Astrocyte (in vitro differentiated cells and primary cell): ENCODE measurements at regions not wholly inside any gene's neighbourhood (a gene's known extent, or its start where the extent isn't known, plus 50 kb on each side); places are given as distances from the start of the nearest gene placed in this dataset.

Experiments
- DNase-seq: peaks from one replicate; pipeline ENCODE4 v3.0.0-alpha.2; 2010; ENCODE audit warnings: low read depth
- FAIRE-seq: peaks from 2 replicates; lab custom pipeline; 2011; peaks lifted over from hg19 to GRCh38; lab: Jason Lieb, UNC
- H2AFZ ChIP-seq: 2 replicates; pipeline ENCODE4 v1.6.0; 2012; ENCODE audit warnings: low read depth, low read length, inconsistent platforms
- H3K27ac ChIP-seq: 2 replicates; pipeline ENCODE4 v1.5.1; 2011; ENCODE audit warnings: low read depth, low read length, inconsistent platforms
- H3K27me3 ChIP-seq: 2 replicates; pipeline ENCODE4 v1.6.0; 2011; ENCODE audit warnings: low read length, inconsistent platforms; ENCODE audit not compliant: insufficient read depth
- H3K36me3 ChIP-seq: 2 replicates; pipeline ENCODE4 v1.5.1; 2011; ENCODE audit warnings: low read length, inconsistent platforms; ENCODE audit not compliant: insufficient read depth
- H3K4me1 ChIP-seq: 2 replicates; pipeline ENCODE4 v1.5.1; 2011; ENCODE audit warnings: low read length, inconsistent platforms; ENCODE audit not compliant: insufficient read depth
- H3K4me2 ChIP-seq: 2 replicates; pipeline ENCODE4 v1.6.0; 2012; ENCODE audit warnings: low read length, inconsistent platforms
- H3K4me3 ChIP-seq: 2 replicates; pipeline ENCODE4 v1.5.1; 2011; ENCODE audit warnings: low read depth, mild to moderate bottlenecking, low read length, inconsistent platforms; ENCODE audit not compliant: insufficient read depth
- H3K79me2 ChIP-seq: 2 replicates; pipeline ENCODE4 v1.6.0; 2012; ENCODE audit warnings: mild to moderate bottlenecking, low read length, inconsistent platforms; ENCODE audit not compliant: insufficient read depth
- H3K9ac ChIP-seq: 2 replicates; pipeline ENCODE4 v1.6.0; 2012; ENCODE audit warnings: mild to moderate bottlenecking, low read length, inconsistent platforms
- H3K9me3 ChIP-seq: 2 replicates; pipeline ENCODE4 v1.5.1; 2012; ENCODE audit warnings: low read depth, mild to moderate bottlenecking, low read length, inconsistent platforms; ENCODE audit not compliant: insufficient read depth
- H4K20me1 ChIP-seq: 2 replicates; pipeline ENCODE4 v1.6.0; 2012; ENCODE audit warnings: low read length, inconsistent platforms; ENCODE audit not compliant: insufficient read depth
- H3K27ac Mint-ChIP-seq: one replicate; pipeline ENCODE4 v1.8.0; 2021; ENCODE audit warnings: mild to moderate bottlenecking, mixed read lengths; ENCODE audit not compliant: unreplicated experiment
- H3K27me3 Mint-ChIP-seq: one replicate; pipeline ENCODE4 v1.8.0; 2021; ENCODE audit warnings: low read depth, mixed read lengths; ENCODE audit not compliant: unreplicated experiment
- H3K36me3 Mint-ChIP-seq: one replicate; pipeline ENCODE4 v1.8.0; 2021; ENCODE audit warnings: low read depth, mixed read lengths; ENCODE audit not compliant: unreplicated experiment
- H3K4me1 Mint-ChIP-seq: one replicate; pipeline ENCODE4 v1.8.0; 2021; ENCODE audit warnings: low read depth, mixed read lengths; ENCODE audit not compliant: unreplicated experiment
- H3K4me3 Mint-ChIP-seq: one replicate; pipeline ENCODE4 v1.8.0; 2021; ENCODE audit warnings: mild to moderate bottlenecking, moderate library complexity, mixed read lengths; ENCODE audit not compliant: unreplicated experiment
- H3K9me3 Mint-ChIP-seq: one replicate; pipeline ENCODE4 v1.8.0; 2021; ENCODE audit warnings: mild to moderate bottlenecking, mixed read lengths; ENCODE audit not compliant: unreplicated experiment
- EZH2 ChIP-seq: IDR thresholded peaks from 2 replicates; pipeline ENCODE4 v1.6.1; 2012; ENCODE audit warnings: mild to moderate bottlenecking, low read length, inconsistent platforms; ENCODE audit not compliant: insufficient read depth
- TF ChIP-seq, protein P1 (sequence below): IDR thresholded peaks from 2 replicates; pipeline ENCODE4 v1.5.1; 2011; ENCODE audit warnings: low read depth, mild to moderate bottlenecking, inconsistent platforms, low read length, moderate library complexity; ENCODE audit not compliant: insufficient read depth

DNA sequence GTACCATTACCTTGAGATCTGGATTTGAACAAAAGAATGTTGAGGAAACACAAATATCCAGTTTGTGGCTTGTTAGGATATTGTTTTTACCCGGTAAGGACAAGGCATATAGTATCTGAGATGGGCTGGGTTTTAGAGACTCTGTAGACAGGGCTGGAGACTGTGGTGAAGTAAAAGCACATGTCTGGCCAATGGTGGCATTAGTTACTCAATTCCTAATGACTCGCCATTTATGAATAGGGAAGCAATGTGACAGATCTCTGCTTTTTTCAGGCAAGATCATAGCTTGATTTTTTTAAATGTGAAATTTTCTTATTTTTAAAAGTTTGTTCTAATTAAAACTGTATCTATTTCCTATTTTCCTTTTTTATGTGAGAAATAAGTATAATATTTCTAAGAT, 371.1 kb upstream of the SPRY2 start:
- no peak for TF ChIP-seq EZH2
- TF ChIP-seq, protein P1, sequence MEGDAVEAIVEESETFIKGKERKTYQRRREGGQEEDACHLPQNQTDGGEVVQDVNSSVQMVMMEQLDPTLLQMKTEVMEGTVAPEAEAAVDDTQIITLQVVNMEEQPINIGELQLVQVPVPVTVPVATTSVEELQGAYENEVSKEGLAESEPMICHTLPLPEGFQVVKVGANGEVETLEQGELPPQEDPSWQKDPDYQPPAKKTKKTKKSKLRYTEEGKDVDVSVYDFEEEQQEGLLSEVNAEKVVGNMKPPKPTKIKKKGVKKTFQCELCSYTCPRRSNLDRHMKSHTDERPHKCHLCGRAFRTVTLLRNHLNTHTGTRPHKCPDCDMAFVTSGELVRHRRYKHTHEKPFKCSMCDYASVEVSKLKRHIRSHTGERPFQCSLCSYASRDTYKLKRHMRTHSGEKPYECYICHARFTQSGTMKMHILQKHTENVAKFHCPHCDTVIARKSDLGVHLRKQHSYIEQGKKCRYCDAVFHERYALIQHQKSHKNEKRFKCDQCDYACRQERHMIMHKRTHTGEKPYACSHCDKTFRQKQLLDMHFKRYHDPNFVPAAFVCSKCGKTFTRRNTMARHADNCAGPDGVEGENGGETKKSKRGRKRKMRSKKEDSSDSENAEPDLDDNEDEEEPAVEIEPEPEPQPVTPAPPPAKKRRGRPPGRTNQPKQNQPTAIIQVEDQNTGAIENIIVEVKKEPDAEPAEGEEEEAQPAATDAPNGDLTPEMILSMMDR: no peak
- no peak overlapping the region for H3K4me3 Mint-ChIP-seq
- no peaks in the 10 kb centered on the region for H3K36me3 ChIP-seq
- no peak overlapping the region for H3K27ac ChIP-seq
- no peaks in the 10 kb centered on the region for H3K27me3 Mint-ChIP-seq
- FAIRE-seq (no peak), DNase-seq (no peak)
- H3K27me3 ChIP-seq: no peaks in the 10 kb centered on the region
- H3K79me2 ChIP-seq: no peaks in the 10 kb centered on the region
- H3K9me3 ChIP-seq: no peaks in the 10 kb centered on the region
- no peaks in the 10 kb centered on the region for H4K20me1 ChIP-seq
- no peak overlapping the region for H3K9ac ChIP-seq
- H3K27ac Mint-ChIP-seq: no peak overlapping the region
- no peak overlapping the region for H3K4me2 ChIP-seq
- no peak overlapping the region for H2AFZ ChIP-seq
- no peaks in the 10 kb centered on the region for H3K4me1 ChIP-seq
- H3K36me3 Mint-ChIP-seq: no peaks in the 10 kb centered on the region
- peaks cover 6% of the 10 kb centered on the region for H3K4me1 Mint-ChIP-seq
- no peak overlapping the region for H3K4me3 ChIP-seq
- peaks cover 11% of the 10 kb centered on the region for H3K9me3 Mint-ChIP-seq

- Mint-ChIP-seq H3K36me3 (no peaks in the 10 kb centered on the region), H3K27me3 (no peaks in the 10 kb centered on the region), H3K9me3 (peaks cover 11% of the 10 kb centered on the region), H3K27ac (no peak overlapping the region), H3K4me3 (no peak overlapping the region), H3K4me1 (no peaks in the 10 kb centered on the region)
- Histone ChIP-seq H3K36me3 (no peaks in the 10 kb centered on the region), H3K4me2 (no peak overlapping the region), H3K9ac (no peak overlapping the region), H3K4me1 (no peaks in the 10 kb centered on the region), H3K9me3 (no peaks in the 10 kb centered on the region), H3K27me3 (no peaks in the 10 kb centered on the region), H3K27ac (no peak overlapping the region), H4K20me1 (no peaks in the 10 kb centered on the region), H3K79me2 (no peaks in the 10 kb centered on the region), H3K4me3 (no peak overlapping the region), H2AFZ (no peak overlapping the region)
- FAIRE-seq (no peak), DNase-seq (no peak)
- TF ChIP-seq EZH2: no peak
- TF ChIP-seq, protein P1: no peak
Observed at GRCh38 chr13:80708791-80709190, 367.9 kb upstream of the SPRY2 start.

- H3K27me3 Mint-ChIP-seq: no peaks in the 10 kb centered on the region
- H3K27ac Mint-ChIP-seq: no peak overlapping the region
- no peaks in the 10 kb centered on the region for H3K36me3 Mint-ChIP-seq
- TF ChIP-seq, protein P1: no peak
- no peak for TF ChIP-seq EZH2
- Histone ChIP-seq H4K20me1 (no peaks in the 10 kb centered on the region), H3K9me3 (no peaks in the 10 kb centered on the region), H3K4me1 (no peaks in the 10 kb centered on the region), H3K4me2 (no peak overlapping the region), H3K27ac (no peak overlapping the region), H3K79me2 (no peaks in the 10 kb centered on the region), H2AFZ (no peak overlapping the region), H3K9ac (no peak overlapping the region), H3K27me3 (no peaks in the 10 kb centered on the region), H3K36me3 (no peaks in the 10 kb centered on the region), H3K4me3 (no peak overlapping the region)
- FAIRE-seq: no peak
- H3K4me1 Mint-ChIP-seq: no peaks in the 10 kb centered on the region
- H3K9me3 Mint-ChIP-seq: peaks cover 8% of the 10 kb centered on the region
- no peak overlapping the region for H3K4me3 Mint-ChIP-seq
- no peak for DNase-seq
Observed at GRCh38 chr13:80707000-80707983, 366.4 kb upstream of the SPRY2 start.
